HG02588 (cell line): ENCODE measurements at regions not wholly inside any gene's neighbourhood (a gene's known extent, or its start where the extent isn't known, plus 50 kb on each side); places are given as distances from the start of the nearest gene placed in this dataset.

Experiments used
- ATAC-seq: cut with Tn5 transposase; IDR thresholded peaks from one replicate; pipeline ENCODE4 v1.9.1; 2021; ENCODE audit warnings: mild to moderate bottlenecking, moderate library complexity; ENCODE audit not compliant: unreplicated experiment

DNA sequence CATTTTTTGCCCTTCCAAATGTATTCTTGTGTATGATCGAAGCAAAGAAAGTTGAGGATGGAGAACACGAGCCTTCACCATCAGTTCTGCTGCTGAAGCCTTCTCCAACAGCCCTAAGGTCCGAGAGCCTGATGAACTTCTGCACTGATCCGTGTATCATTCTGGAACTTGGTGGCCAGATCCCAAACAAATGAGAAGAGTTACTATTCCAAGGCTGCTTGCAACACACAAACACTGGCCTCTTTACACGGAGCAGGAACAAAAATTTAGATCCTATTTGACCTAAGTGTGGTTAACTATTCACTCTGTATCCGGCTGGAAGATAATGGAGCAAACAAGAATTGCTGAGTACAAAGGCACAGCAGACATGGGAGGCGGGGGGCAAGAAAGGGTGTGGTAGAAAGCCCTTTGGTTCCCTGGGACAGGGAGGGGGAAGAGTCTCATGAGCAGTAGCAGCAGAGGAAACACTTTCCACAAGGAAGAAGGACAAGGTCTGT is 282.9 kb downstream of the SOX9 start:
- ATAC-seq, result no peak

DNA sequence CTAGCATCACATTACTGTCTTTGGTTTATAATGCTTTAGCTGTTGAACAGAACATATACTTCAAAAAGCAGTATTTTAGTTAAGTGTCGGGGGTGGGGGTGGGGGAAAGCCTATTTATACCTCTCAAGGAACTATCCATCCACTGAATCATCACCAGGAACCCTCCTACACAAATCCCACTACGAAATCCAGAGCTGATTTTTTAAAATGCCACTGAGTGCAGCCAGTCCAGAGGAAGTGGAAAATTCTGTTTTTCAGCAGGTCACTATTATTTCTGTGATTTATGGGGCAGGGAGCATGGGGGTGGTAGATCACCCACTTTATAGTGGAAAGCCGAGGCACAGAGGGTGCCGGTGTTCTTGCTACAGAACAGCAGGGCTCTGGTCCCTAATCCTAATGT is 284.1 kb downstream of the SOX9 start:
- ATAC-seq, result no peak

DNA sequence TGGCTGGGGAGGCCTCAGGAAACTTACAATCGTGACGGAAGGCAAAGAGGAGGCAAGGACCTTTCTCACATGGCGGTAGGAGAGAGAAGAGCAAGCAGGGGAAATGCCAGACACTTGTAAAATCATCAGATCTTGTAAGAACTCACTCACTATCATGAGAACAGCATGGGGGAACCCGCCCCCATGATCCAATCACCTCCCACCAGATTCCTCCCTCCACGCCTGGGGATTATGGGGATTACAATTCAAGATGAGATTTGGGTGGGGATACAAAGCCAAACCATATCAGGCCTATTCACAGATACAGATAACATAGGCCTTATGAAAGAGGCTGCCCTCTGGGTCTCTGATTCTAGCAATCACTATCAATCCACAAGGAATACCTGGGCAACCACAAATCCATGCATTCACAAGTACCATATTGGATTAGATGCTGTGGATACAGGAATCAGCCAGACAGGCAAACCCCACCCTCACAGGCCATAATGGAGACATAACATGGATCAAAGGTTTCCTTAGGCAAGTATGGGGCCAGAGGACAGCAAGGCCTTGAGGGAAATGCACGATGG is 284.9 kb downstream of the SOX9 start:
- no peak for ATAC-seq

DNA sequence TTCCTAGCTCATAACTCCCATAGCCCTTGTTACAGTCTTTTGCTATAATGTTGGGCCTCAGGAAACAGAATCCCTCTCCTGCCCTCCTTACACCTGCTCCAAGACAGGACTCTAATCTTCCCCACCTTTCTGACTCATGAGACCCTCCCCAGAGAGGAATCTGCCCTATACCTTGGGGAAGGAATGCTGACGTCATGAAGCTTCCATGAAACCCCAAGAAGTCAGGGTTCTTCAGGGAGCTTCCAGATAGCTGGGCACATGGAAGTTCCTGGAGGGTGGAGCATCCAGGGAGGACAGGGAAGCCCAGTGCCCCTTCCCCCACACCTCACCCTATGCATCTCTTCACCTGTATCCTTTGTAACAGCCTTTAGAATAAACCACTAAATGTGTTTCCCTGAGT is 285.7 kb downstream of the SOX9 start:
- no peak for ATAC-seq

DNA sequence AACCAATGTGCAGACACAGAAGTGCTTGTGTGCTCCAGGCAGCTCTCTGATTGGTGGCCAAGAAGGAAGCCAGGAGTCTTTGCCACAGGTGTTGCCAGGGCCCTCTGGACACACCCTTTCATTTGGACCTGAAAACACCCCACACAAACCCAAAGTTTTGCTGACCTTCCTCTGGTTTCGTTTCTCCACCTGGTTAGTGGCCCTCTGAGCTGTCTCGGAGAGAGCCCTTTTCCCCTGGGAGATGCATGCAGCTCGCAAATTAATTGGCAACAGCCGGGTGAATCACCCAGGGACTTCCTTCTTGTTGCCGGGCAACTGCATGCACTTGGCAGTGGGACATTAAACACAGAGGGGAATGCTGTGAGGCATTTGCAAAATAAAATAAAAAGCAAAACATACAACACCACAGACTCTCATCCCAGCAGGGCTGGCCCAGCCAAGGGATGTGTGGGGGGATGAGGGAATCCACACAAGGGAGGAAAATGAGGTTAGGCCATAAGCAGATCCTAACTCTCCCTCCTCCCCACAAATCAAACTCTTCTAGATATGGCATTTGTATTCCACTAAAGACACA is 286.6 kb downstream of the SOX9 start:
- ATAC-seq, result peak; percentile 79

DNA sequence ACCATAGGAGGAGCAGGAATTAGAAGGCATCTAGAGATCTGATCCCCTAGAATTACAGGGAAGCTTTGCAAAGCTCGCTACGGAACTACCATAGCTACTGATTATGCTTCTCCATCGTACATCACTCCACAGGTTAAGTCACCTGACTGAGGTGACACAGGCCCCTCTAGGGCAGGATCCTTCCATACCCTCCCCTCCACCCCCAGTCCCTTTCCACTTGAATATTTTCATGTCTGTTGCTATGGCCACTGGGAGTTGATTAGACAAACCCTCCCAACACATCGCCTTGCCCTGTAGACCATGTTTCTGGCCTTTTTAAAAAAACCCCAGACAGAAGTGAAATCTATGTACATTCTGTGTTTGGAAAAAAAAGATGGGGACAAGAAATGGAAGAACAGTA is 287.1 kb downstream of the SOX9 start:
- ATAC-seq, result no peak

DNA sequence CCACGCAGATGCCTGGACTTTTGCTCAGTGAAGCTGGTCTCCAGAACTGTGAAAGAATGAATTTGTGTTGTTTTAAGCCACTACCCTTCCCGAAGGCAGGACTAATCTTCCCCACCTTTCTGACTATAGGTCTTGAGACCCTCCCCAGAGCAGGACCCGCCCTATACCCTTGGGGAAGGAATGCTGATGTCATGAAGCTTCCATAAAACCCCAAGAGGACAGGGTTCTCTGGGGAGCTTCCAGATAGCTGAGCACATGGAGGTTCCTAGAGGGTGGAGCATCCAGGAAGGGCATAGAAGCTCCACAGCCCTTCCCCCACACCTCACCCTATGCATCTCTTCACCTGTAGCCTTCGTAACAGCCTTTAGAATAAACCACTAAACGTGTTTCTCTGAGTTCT is 287.8 kb downstream of the SOX9 start:
- ATAC-seq, result no peak

DNA sequence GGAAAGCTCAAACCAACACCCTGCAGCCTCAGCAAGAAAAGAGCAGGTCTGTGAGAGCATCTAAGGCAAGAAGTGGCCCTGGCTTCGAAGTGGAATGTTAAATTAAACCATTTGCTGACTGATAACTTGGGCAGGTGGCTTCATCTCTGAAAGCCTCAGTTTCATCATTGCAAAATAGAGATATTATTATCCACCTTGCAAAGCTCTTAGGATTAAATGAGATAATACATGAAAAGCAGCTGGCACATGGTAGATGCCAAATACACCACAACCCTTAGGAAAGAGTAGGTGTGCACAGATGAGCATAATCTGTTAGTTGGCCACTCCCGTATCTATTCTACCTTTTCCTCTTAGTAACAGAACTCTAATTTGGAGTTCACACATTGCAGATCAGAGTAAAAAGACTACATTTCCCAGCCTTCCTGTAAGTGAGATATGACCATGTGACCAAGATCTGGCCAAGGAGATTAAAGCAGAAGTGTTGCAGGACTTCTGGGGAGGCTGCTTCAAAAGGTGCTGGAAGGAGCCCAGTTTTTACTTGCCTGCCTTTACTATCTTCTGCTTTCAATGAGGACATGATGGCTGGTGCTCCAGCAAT is 288.7 kb downstream of the SOX9 start:
- no peak for ATAC-seq

DNA sequence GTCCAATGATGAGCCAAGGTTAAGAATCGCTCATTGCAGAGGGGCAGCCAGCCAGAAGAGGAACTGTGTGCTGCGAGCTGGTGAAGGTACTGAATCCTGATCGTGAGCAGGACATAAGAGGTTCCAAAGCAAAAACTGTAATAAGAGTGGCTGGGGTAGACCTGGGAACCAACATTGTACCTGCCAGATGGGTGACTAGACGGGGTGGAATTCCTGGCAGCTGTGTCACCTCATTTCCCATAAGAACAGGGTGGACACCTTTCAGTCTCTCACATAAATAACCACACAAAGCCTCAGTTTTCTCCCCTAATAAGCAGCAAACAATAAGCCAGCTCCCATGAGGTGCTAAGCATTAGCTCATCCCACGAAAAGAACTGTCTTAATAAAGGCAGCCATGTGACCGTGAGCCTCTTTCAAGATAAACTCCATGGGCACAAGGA is 290.3 kb downstream of the SOX9 start:
- ATAC-seq, result no peak

DNA sequence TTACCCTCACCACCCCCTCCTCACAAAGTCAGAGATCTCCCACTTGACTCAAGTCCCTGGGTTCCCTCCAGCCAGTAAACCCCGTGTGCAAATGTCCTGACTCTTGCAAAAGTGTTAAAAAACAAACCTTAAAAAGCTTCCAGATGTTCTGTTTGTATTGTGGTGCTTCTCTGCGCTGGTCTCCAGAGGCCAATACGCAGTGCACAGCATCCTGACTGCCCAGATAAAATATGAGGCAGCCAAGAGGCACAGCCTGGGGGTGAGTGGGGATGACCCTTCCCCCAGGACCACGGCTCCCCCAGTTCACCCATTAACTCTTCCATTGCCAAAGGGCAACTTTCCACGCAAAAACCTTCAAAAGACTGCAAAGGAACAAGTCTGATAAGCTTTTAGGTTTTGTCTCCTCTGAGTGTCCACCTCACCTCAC is 291.8 kb downstream of the SOX9 start:
- ATAC-seq, result no peak

DNA sequence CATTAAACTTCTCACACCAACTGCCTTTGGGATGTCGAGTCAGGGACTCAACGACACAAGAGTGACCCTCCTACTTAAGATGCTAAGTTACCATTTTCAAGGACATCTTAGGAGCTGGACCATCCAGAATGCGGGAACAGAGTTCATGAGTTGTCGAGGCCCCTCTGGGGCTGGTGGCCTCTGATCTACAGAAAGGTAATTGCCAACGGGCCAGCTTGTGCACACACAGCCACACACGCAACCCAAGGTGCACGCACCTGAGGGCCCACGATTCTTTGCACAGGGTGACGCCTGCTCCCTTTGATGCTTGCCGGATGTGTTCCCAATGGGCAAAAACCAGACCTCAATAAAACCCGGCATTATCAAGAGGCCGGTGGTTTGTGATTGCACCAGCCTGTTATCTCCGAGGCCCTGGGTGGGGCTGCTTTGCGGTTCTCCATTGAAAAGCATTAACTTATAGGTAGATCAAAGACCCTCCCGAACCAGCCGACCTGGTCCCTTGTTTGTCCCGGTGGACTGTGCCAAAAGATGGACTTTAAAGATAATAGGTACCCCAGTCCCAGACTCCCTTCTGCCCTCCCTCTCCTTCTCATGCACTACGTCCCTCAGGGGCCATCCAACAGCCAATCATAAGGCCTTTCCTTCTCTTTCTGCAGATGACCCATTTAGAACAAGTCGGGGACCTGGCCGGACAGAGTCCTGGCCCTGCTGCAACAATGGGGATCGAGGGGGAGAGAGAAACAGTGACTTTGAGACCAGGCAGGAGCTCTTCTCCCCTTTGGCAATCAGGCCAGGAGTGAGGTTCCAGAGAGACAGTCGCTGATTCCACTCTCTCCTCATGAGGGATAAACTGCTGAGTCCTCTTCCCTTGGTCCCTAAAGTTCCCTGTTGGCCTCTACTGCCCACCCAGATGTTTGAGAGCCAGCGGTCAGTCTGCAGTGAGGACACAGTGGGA is 292.5 kb downstream of the SOX9 start:
- no peak for ATAC-seq

DNA sequence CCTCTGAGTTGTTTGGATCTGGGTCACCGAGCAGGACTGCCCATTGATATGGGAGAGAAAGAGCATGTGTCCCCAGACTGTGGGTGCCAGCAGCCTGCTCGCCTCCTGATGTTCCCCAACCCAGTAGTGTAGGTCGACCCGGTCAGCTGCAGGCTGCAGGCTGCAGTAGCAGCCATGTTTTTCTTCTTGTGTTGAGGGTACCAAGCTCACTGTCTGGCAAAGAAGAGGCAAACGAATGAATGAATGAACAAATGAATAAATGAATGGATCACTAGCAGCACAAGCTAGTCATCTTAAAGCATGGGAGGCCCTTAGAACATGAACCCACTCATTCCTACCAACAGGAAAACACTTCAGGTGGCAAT is 293.2 kb downstream of the SOX9 start:
- ATAC-seq, result no peak

DNA sequence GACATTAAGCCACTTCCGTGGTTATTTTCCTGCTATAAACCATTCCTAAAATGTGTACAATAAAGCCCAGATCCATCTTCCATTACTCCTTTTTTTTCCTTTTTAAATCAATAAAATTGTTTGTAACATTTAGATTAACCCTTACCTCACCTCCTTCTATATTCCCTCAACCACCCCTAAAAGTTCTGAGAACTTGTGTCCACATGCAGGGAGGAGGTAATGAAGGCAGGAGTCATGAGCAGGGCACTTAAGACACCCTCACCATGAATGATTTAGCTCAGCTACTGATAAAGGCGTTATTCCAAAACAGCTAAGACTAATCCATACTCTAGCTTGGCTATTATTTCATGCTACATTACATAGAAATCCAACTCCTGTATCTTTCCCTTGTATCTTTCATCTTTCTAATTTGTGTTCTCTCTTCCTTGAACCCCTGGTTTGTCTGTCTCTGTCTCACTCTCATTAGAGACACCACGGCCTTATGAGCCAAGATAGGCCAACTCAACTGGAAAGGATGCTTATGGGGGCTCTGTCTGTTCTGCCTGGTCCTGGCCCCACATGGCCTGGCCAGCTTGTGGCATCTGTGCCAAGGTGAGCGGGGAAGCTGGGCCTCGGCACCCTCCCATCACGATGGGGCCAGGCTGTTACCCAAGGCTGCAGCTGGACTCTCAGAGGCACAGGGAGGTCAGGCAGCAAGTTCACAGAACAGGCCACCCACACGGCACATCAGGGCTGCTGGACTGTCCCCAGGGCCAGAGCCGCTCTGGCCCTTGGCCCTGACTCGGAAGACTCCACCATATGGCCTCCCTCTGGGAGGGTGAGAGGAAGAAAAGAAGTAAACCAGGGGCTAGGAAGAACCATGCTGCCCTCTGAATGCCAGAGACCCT is 294.4 kb downstream of the SOX9 start:
- no peak for ATAC-seq

DNA sequence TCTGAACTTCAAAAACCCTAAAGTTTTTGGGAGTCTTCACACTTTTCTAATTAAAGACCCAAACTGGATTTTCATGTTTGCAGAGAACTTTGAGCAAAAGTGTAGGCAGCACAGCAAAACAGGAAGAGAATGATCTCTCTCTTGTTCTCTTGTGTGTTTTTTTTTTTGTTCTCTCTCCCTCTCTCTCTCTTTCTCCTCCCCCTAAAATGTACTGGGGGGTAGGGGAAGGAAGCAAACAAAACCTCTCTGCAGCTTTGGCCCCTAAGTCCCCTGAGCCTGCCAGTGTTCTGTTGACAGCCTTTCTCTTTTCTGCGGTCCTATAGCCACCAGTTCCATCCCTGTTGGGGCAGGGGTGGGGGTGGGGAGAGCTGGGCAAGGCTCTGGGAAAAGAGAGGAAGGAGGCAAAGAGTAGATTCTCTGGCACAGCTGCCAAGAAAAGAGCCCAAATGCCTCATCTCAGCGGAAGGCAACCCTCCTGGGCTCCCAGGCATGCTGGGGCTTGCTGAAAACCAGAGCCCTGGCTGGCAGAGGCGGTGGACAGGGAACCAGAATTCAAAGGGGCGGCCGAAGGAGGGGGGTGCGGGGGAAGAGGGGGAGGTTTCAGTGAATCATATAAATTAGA is 295.3 kb downstream of the SOX9 start:
- no peak for ATAC-seq

DNA sequence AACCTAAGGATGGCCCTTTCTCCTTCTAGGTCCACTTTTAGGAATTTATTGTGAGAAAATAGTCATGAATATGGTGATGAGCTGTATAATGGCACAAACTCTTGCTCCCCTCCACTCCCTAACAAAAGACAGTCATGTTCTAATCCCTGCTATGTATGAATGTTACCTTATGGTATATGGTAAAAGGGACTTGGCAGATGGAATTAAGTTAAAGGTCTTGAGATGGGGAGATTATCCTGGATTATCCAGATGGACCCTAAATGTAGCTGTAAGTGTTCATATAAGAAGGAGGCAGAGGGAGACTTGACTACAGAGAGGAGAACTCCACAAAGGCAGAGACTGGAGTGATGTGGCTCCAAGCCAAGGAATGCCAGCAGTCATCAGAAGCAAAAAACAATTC is 296.1 kb downstream of the SOX9 start:
- ATAC-seq, result no peak

DNA sequence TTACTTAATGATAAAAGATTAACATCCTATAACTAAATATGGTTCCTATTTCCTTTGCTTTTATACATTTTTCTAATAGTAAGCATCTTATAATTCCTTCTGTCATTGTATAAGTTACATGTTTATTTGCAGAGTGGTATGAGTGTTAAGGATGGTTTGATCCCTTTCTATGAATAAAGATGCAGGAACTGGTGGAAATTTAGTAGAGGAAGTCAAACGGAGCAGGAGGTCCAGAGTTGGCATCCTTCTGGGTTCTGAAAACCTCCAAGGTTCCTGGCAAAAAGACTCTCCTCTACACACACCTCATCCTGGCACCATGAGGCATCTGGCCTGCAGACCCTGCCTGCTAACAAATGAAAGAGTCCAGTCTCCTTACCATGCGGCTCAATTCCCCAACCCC is 296.8 kb downstream of the SOX9 start:
- no peak for ATAC-seq

DNA sequence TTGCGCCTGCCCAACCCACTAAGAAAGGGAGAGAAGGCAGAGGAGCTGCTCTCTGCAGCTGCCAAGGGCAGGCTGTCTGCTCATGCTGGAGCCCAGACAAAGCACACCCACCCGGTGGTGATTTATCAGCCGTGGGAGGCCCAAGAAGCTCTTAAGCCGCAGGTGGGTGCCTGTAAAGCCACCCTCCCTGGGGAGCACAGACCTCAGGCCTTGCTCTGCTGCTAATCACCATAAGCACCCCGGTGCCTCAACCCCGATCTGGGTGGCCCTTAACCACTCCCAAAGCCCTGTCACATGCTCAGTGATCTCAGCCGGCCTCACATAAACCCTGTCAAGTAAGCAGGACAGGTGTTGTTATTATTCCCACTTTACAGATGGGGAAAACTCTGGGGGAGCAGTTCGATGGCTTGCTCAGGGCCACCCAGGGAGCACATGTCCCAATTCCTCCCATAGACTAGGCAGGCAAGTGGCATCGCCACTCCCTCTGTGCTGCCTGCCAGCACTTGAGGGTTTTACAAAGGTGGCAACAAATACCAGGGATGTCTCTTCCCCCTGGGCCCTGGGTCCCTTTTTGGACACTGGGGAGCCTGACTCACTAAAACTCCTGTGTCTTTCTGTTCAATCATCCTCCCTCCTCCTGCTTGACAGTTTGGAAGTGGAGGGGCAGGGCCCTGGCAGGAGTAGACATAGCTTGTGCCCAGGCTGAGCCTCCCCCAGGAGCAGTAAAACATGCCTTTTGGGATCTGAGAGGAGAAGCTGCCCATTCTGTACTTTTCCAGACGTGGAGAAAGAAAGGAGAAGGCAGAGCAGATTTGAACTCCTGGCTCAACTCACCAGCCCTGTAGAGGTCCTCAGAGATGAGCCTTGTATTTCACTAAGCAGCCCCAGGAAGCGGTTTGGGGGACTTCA is 299.3 kb downstream of the SOX9 start:
- ATAC-seq, result peak; percentile 45

DNA sequence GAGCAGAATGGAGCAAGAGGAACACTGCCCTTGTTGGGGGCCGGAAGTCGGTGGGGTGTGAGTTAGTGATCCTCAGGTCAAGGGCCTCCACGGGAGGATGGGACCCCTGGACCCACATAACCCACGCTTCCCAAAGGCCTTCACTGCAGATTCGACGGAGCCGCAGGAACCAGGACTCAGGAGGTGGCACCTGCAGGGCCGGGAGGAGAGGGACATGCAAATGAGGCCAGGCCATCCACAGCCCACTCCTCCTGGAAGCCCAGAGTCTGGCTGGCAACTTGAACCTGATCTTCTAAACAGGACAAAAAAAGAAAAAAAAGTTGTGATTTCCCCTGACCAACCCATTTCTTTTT is 299.9 kb downstream of the SOX9 start:
- ATAC-seq, result no peak
